ENCODE measurements at regions not wholly inside any gene's neighbourhood (a gene's known extent, or its start where the extent isn't known, plus 50 kb on each side); places are given as distances from the start of the nearest gene placed in this dataset.

DNA sequence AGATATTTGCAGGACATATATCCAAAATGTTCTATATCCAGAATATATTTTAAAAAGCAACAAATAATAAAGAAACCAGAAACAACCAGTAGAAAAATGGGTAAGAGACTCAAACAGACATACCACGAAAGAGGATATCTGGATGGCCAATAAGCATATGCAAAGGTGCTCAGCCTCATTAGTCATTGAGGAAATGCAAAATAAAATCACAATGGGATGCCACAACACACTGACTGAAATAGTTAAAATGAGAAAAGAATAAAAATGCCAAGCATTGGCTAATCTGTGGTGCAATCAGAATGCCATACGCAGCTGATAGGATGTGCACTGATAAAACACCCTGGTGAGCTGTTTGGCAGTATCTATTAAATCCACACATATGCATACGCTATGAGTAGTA lies 265.8 kb upstream of the ANKH start:
- TF ChIP-seq POLR2A (IDR thresholded peaks at IDR 0.05) (no peak), CTCF (IDR thresholded peaks at IDR 0.05) (no peak)

All from uterus (tissue), 2 donors.